K562 (cell line): ENCODE measurements at regions not wholly inside any gene's neighbourhood (a gene's known extent, or its start where the extent isn't known, plus 50 kb on each side); places are given as distances from the start of the nearest gene placed in this dataset.
A peak's percentile ranks its signal among the peaks of the same experiment; 100 is the strongest.

ENCODE experiments used
- ATAC-seq: fragments of 200-7000 bp; cut with Tn5 transposase; 3 replicates; pipeline ENCODE4 v1.9.1; 2020; ENCODE audit warnings: moderate library complexity
- BruUV-seq: library from RNA; stranded (reverse); fragments of 400-500 nt; replicated peaks from 2 replicates; lab custom pipeline; 2021; lab: Mats Ljungman, UMichigan
- CTCF ChIA-PET: fragments of 300-600 bp; formaldehyde crosslinking; extraction: SDS; loops from one replicate; lab custom pipeline; 2021; ENCODE audit warnings: low intra/inter-chr PET ratio; lab: Yijun Ruan, JAX
- POLR2A ChIA-PET: fragments of 300-600, 350-650 bp; sonication (Branson Sonifier 250); formaldehyde crosslinking; extraction: SDS; loops from one replicate; lab custom pipeline; 2021; ENCODE audit warnings: antibody characterized with exemption, inconsistent platforms; lab: Yijun Ruan, JAX
- DNase-seq, 4 experiments: peaks; one replicate each; pipeline versions ENCODE4 v3.0.0 to v3.0.0-alpha.2; 2011 to 2018; ENCODE audit warnings: low spot score in 3 of 4, mixed read lengths in 3 of 4; ENCODE audit errors: extremely low read depth in 1 of 4
- FAIRE-seq: peaks from 2 replicates; lab custom pipeline; 2011; peaks lifted over from hg19 to GRCh38; lab: Jason Lieb, UNC
- H2AFZ ChIP-seq: 2 replicates; pipeline ENCODE4 v1.6.0; 2011; ENCODE audit warnings: low read depth, low read length, control low read depth, inconsistent platforms
- H3K27ac ChIP-seq: fragments of 200-600 bp; 3 replicates; pipeline ENCODE4 v1.8.0; 2011; ENCODE audit warnings: low read depth, mild to moderate bottlenecking, control low read depth, inconsistent platforms, low read length, moderate library complexity, mixed read lengths; ENCODE audit errors: extremely low read depth
- H3K27me3 ChIP-seq, 2 experiments: fragments of 300-600 bp in 1 of 2; 2 replicates in 1 of 2; 3 replicates in 1 of 2; pipeline versions ENCODE4 v1.6.0 to v1.8.0; 2011; ENCODE audit warnings: inconsistent platforms in 2 of 2, low read length in 2 of 2, mild to moderate bottlenecking in 1 of 2, mixed read lengths in 1 of 2, moderate library complexity in 1 of 2; ENCODE audit not compliant: control insufficient read depth in 2 of 2, insufficient read depth in 2 of 2
- H3K36me3 ChIP-seq: fragments of 300-600 bp; 3 replicates; pipeline ENCODE4 v1.8.0; 2011; ENCODE audit warnings: mild to moderate bottlenecking, low read length, inconsistent platforms; ENCODE audit not compliant: control insufficient read depth, insufficient read depth
- H3K4me1 ChIP-seq, 2 experiments: fragments of 200-600 bp in 1 of 2; replicated peaks in 1 of 2; 2 replicates in 1 of 2; 3 replicates in 1 of 2; pipeline versions ENCODE4 v1.5.1 to v1.8.0; 2011; ENCODE audit warnings: inconsistent platforms in 2 of 2, low read length in 2 of 2, mild to moderate bottlenecking in 1 of 2, mixed read lengths in 1 of 2, moderate library complexity in 1 of 2; ENCODE audit not compliant: control insufficient read depth in 2 of 2, insufficient read depth in 2 of 2
- H3K4me2 ChIP-seq: 2 replicates; pipeline ENCODE4 v1.6.1; 2011; ENCODE audit warnings: low read length, control low read depth, inconsistent platforms, mixed read lengths; ENCODE audit not compliant: insufficient read depth
- H3K4me3 ChIP-seq: fragments of 200-600 bp; sonication (generic), shearing (Covaris generic); 2 replicates; pipeline ENCODE4 v1.5.1; 2016; ENCODE audit warnings: control low read depth, inconsistent platforms
- H3K79me2 ChIP-seq: fragments of 200-600 bp; 3 replicates; pipeline ENCODE4 v1.8.0; 2011; ENCODE audit warnings: low read length, inconsistent platforms; ENCODE audit not compliant: control insufficient read depth, insufficient read depth
- H3K9ac ChIP-seq, 2 experiments: 2 replicates each; pipeline versions ENCODE4 v1.6.0 to v1.6.1; 2011; ENCODE audit warnings: low read depth in 2 of 2, low read length in 2 of 2, control low read depth in 1 of 2, inconsistent platforms in 1 of 2, mild to moderate bottlenecking in 1 of 2, mixed read lengths in 1 of 2; ENCODE audit not compliant: insufficient read depth in 1 of 2
- H3K9me1 ChIP-seq: one replicate; pipeline ENCODE4 v1.6.0; 2011; ENCODE audit warnings: inconsistent platforms, mild to moderate bottlenecking, low read length, moderate library complexity; ENCODE audit not compliant: control insufficient read depth, insufficient read depth
- H3K9me3 ChIP-seq: replicated peaks from 2 replicates; pipeline ENCODE4 v1.5.1; 2011; ENCODE audit warnings: low read depth, low read length, inconsistent platforms; ENCODE audit not compliant: control insufficient read depth, insufficient read depth
- H4K20me1 ChIP-seq: replicated peaks from 2 replicates; pipeline ENCODE4 v1.6.1; 2011; ENCODE audit warnings: low read length, inconsistent platforms, mixed read lengths; ENCODE audit not compliant: control insufficient read depth, insufficient read depth
- ARID1B ChIP-seq: fragments of 450-650 bp; IDR thresholded peaks from 2 replicates; pipeline ENCODE4 v1.6.1; 2016; ENCODE audit warnings: antibody characterized with exemption, mild to moderate bottlenecking, inconsistent platforms
- CBFA2T3 ChIP-seq: fragments of 450-650 bp; IDR thresholded peaks from 2 replicates; pipeline ENCODE4 v1.6.1; 2017
- CEBPB ChIP-seq: fragments of 450-650 bp; IDR thresholded peaks from 2 replicates; pipeline ENCODE4 v1.6.1; 2016; ENCODE audit warnings: missing genetic modification characterization, missing compliant biosample characterization
- CREB3L1 ChIP-seq: fragments of 450-650 bp; IDR thresholded peaks from 2 replicates; pipeline ENCODE4 v1.6.1; 2014; ENCODE audit warnings: low read depth, mild to moderate bottlenecking, moderate library complexity, borderline replicate concordance
- CXXC5 ChIP-seq: fragments of 250-450 bp; sonication (Bioruptor Pico); IDR thresholded peaks from 2 replicates; pipeline ENCODE4 v1.8.0; 2022; ENCODE audit warnings: inconsistent platforms, mild to moderate bottlenecking, moderate library complexity
- DACH1 ChIP-seq: fragments of 450-650 bp; IDR thresholded peaks from 2 replicates; pipeline ENCODE4 v1.6.1; 2018; ENCODE audit not compliant: partially characterized antibody
- ETV1 ChIP-seq: fragments of 450-650 bp; conservative IDR thresholded peaks from 2 replicates; pipeline ENCODE4 v1.6.1; 2016; ENCODE audit warnings: missing genetic modification characterization, control low read depth, low read depth, missing compliant biosample characterization
- GTF2B ChIP-seq: IDR thresholded peaks from 2 replicates; pipeline ENCODE4 v1.6.1; 2011; ENCODE audit not compliant: insufficient read length; ENCODE audit errors: extremely low read depth
- KAT7 ChIP-seq: sonication (generic); formaldehyde crosslinking; IDR thresholded peaks from 2 replicates; pipeline ENCODE4 v1.8.0; 2022; ENCODE audit warnings: missing genetic modification reagents, mild to moderate bottlenecking, borderline replicate concordance
- NCOR1 ChIP-seq: fragments of 450-650 bp; IDR thresholded peaks from 2 replicates; pipeline ENCODE4 v1.6.1; 2016; ENCODE audit warnings: mild to moderate bottlenecking, moderate library complexity
- POLR2G ChIP-seq: fragments of 200-400 bp; formaldehyde crosslinking; IDR thresholded peaks from 2 replicates; pipeline ENCODE4 v1.6.1; 2017; ENCODE audit warnings: low read depth, mild to moderate bottlenecking, antibody characterized with exemption, low read length, moderate library complexity
- PRDM10 ChIP-seq: fragments of 450-650 bp; IDR thresholded peaks from 2 replicates; pipeline ENCODE4 v1.6.1; 2018; ENCODE audit not compliant: partially characterized antibody
- RAD21 ChIP-seq, 2 experiments: fragments of 250-450 bp in 1 of 2; fragments of 450-650 bp in 1 of 2; sonication (Bioruptor Pico) in 1 of 2; formaldehyde crosslinking in 1 of 2; IDR thresholded peaks in 1 of 2; conservative IDR thresholded peaks in 1 of 2; 2 replicates each; pipeline versions ENCODE4 v1.4.0 to v1.8.0; 2020 to 2022; ENCODE audit warnings: mild to moderate bottlenecking in 2 of 2, moderate library complexity in 1 of 2
- RBM34 ChIP-seq: fragments of 200-400 bp; formaldehyde crosslinking; IDR thresholded peaks from 2 replicates; pipeline ENCODE4 v1.6.1; 2018; ENCODE audit warnings: low read length, borderline replicate concordance; ENCODE audit not compliant: insufficient read depth
- SAFB ChIP-seq: fragments of 200-400 bp; formaldehyde crosslinking; IDR thresholded peaks from 2 replicates; pipeline ENCODE4 v1.6.1; 2017; ENCODE audit warnings: low read depth, low read length, borderline replicate concordance
- TAL1 ChIP-seq: fragments of 450-650 bp; IDR thresholded peaks from 2 replicates; pipeline ENCODE4 v1.6.1; 2016; ENCODE audit warnings: mild to moderate bottlenecking
- TCF3 ChIP-seq: sonication (generic); formaldehyde crosslinking; IDR thresholded peaks from 2 replicates; pipeline ENCODE4 v1.4.0; 2020; ENCODE audit warnings: mild to moderate bottlenecking, missing genetic modification reagents
- TRIM24 ChIP-seq, 2 experiments: fragments of 450-650 bp; IDR thresholded peaks; 2 replicates each; pipeline ENCODE4 v1.6.1; 2016
- ZNF766 ChIP-seq: fragments of 200-800 bp; sonication (Bioruptor generic); conservative IDR thresholded peaks from 2 replicates; pipeline ENCODE4 v1.6.1; 2016; ENCODE audit warnings: missing genetic modification characterization, missing compliant biosample characterization
- WGBS: fragments of 100-300 bp; shearing (Covaris generic); methylation state at CpG from one replicate; pipeline ENCODE4 v1.1.6; 2016; ENCODE audit warnings: low coverage, mixed read lengths; ENCODE audit not compliant: insufficient coverage; ENCODE audit errors: missing lambda C conversion rate; 5-methylcytosine and 5-hydroxymethylcytosine counted together
- in situ Hi-C: fragments of 300-500 bp; cut with MboI; formaldehyde crosslinking; loops from 4 replicates; pipeline ENCODE4 v1.15.0; 2018; ENCODE audit warnings: inconsistent platforms, mixed read lengths
- intact Hi-C: fragments of 100-400 bp; cut with micrococcal nuclease; formaldehyde crosslinking; loops from 2 replicates; pipeline ENCODE4 v1.14.2; 2022

- WGBS = 4% methylated on average over 2 of the region's 2 CpGs
- no peaks in the 10 kb centered on the region for H3K36me3 ChIP-seq
- ChIA-PET CTCF (no interaction called here), POLR2A (interaction anchor here (0.6 to 1.0 kb wide), 2 partner anchors 10 to 27 kb away, joined by 3 read pairs; no protein-coding TSS in a partner anchor)
- H3K27ac ChIP-seq = no peak overlapping the region
- no peak overlapping the region for H3K4me2 ChIP-seq
- H3K9ac ChIP-seq = no peak overlapping the region
- intact Hi-C loops (no loop called here), in situ Hi-C loops (no loop called here)
- DNase-seq (peak; percentile 32 to 56 (median 45)), FAIRE-seq (peak; percentile 15), ATAC-seq (peak; percentile 72)
- no peaks in the 10 kb centered on the region for H3K4me1 ChIP-seq
- no peaks in the 10 kb centered on the region for H3K9me1 ChIP-seq
- H3K79me2 ChIP-seq = no peaks in the 10 kb centered on the region
- H3K9me3 ChIP-seq = no peaks in the 10 kb centered on the region
- H4K20me1 ChIP-seq = no peaks in the 10 kb centered on the region
- no peak overlapping the region for H3K4me3 ChIP-seq
- H3K27me3 ChIP-seq = no peaks in the 10 kb centered on the region
- no TSS peak for BruUV-seq
- no peak overlapping the region for H2AFZ ChIP-seq
- TF ChIP-seq CBFA2T3 = peak; percentile 39
- TF ChIP-seq CREB3L1 = no peak
- no peak for TF ChIP-seq ZNF766 (CRISPR knock-in tag)
- TF ChIP-seq ETV1 (tag) = no peak
- TF ChIP-seq CXXC5 (CRISPR knock-in tag) = peak; percentile 52; the same call in 1 of the 2 replicates
- peak; percentile 50; the same call in 1 of the 2 replicates for TF ChIP-seq NCOR1
- TF ChIP-seq KAT7 (CRISPR knock-in tag) = no peak
- no peak for TF ChIP-seq TRIM24 (IDR thresholded peaks at IDR 0.05)
- no peak for TF ChIP-seq DACH1
- TF ChIP-seq RBM34 = no peak
- TF ChIP-seq POLR2G = no peak
- no peak for TF ChIP-seq SAFB
- no peak for TF ChIP-seq GTF2B
- peak; percentile 48 for TF ChIP-seq ARID1B
- TF ChIP-seq TAL1 = peak; percentile 26; the same call in 1 of the 2 replicates
- no peak for TF ChIP-seq RAD21 (CRISPR knock-in tag; conservative IDR thresholded peaks at IDR 0.05 in 1 of 2, IDR thresholded peaks at IDR 0.05 in 1 of 2)
- 0 out of 2 replicates have a peak, but pooled peaks have one; percentile 19 for TF ChIP-seq CEBPB
- peak; percentile 22 for TF ChIP-seq PRDM10
- peak; percentile 59 for TF ChIP-seq TCF3
These were observed 2059.1 kb upstream of the CDH6 start for GRCh38 chr5:29134418-29134817.
